Fibroblast of the aortic adventitia (primary cell): ENCODE measurements at regions not wholly inside any gene's neighbourhood (a gene's known extent, or its start where the extent isn't known, plus 50 kb on each side); places are given as distances from the start of the nearest gene placed in this dataset.
A peak's percentile ranks its signal among the peaks of the same experiment; 100 is the strongest.

Experiments used
- DNase-seq: peaks from one replicate; pipeline ENCODE4 v3.0.0-alpha.2; 2010; ENCODE audit warnings: low read depth
- H3K4me3 ChIP-seq: 2 replicates; pipeline ENCODE4 v1.5.1; 2011; ENCODE audit warnings: low read depth, mild to moderate bottlenecking, control low read depth, low read length, moderate library complexity
- CTCF ChIP-seq: IDR thresholded peaks from 2 replicates; pipeline ENCODE4 v1.5.1; 2011; ENCODE audit warnings: mild to moderate bottlenecking, low read length, control low read depth, inconsistent platforms; ENCODE audit not compliant: insufficient read depth

GRCh38 chr22:33119044-33119443, 60.9 kb upstream of the SYN3 start:
- no peak overlapping the region for H3K4me3 ChIP-seq
- TF ChIP-seq CTCF: no peak
- DNase-seq: no peak

- no peak for TF ChIP-seq CTCF
- no peak for DNase-seq
- no peak overlapping the region for H3K4me3 ChIP-seq
These were observed 59.6 kb upstream of the SYN3 start for GRCh38 chr22:33117821-33118220.

GRCh38 chr22:33116841-33117547, 58.8 kb upstream of the SYN3 start:
- TF ChIP-seq CTCF: no peak
- DNase-seq: no peak
- no peak overlapping the region for H3K4me3 ChIP-seq

GRCh38 chr22:33114565-33114964, 56.4 kb upstream of the SYN3 start:
- DNase-seq: peak; percentile 1
- no peak overlapping the region for H3K4me3 ChIP-seq

GRCh38 chr22:33112580-33112979, 54.4 kb upstream of the SYN3 start:
- no peak for DNase-seq
- no peak for TF ChIP-seq CTCF
- H3K4me3 ChIP-seq: no peak overlapping the region

More at GRCh38 chr22:33114565-33114964, 56.4 kb upstream of the SYN3 start:
- no peak for TF ChIP-seq CTCF

GRCh38 chr22:33111491-33111890, 53.3 kb upstream of the SYN3 start:
- no peak for TF ChIP-seq CTCF
- no peak for DNase-seq
- no peak overlapping the region for H3K4me3 ChIP-seq
